Astrocyte of the spinal cord (primary cell): ENCODE measurements at regions not wholly inside any gene's neighbourhood (a gene's known extent, or its start where the extent isn't known, plus 50 kb on each side); places are given as distances from the start of the nearest gene placed in this dataset.
"Not testable (repeated sequence)": the region's sequence is repeated elsewhere in the genome, so short reads cannot be mapped to it uniquely, and the experiment has no call there.

Source experiments
- DNase-seq: peaks from one replicate; pipeline ENCODE4 v3.0.0; 2011; ENCODE audit warnings: low read depth, low spot score
- H3K4me3 ChIP-seq: 2 replicates; pipeline ENCODE4 v1.5.1; 2011; ENCODE audit warnings: low read depth, mild to moderate bottlenecking, low read length, moderate library complexity
- in situ Hi-C: cut with HindIII; loops from 2 replicates; pipeline ENCODE4 v1.10.0; 2017; ENCODE audit warnings: low sequenced_read_pairs

GRCh38 chr2:89148256-89148655 lies 456.8 kb downstream of the RPIA start:
- in situ Hi-C loops, H3K4me3 ChIP-seq, DNase-seq: not testable (repeated sequence)

GRCh38 chr2:89151699-89152098 lies 460.2 kb downstream of the RPIA start:
- in situ Hi-C loops, H3K4me3 ChIP-seq, DNase-seq: not testable (repeated sequence)

GRCh38 chr2:89152501-89152900 lies 461.0 kb downstream of the RPIA start:
- DNase-seq, H3K4me3 ChIP-seq, in situ Hi-C loops: not testable (repeated sequence)

- H3K4me3 ChIP-seq, in situ Hi-C loops, DNase-seq: not testable (repeated sequence)
These were observed 461.7 kb downstream of the RPIA start for GRCh38 chr2:89153210-89153609.

- in situ Hi-C loops, H3K4me3 ChIP-seq, DNase-seq: not testable (repeated sequence)
These were observed 462.8 kb downstream of the RPIA start for GRCh38 chr2:89154247-89154682.

GRCh38 chr2:89160306-89160705 lies 468.8 kb downstream of the RPIA start:
- in situ Hi-C loops, H3K4me3 ChIP-seq, DNase-seq: not testable (repeated sequence)

DNA sequence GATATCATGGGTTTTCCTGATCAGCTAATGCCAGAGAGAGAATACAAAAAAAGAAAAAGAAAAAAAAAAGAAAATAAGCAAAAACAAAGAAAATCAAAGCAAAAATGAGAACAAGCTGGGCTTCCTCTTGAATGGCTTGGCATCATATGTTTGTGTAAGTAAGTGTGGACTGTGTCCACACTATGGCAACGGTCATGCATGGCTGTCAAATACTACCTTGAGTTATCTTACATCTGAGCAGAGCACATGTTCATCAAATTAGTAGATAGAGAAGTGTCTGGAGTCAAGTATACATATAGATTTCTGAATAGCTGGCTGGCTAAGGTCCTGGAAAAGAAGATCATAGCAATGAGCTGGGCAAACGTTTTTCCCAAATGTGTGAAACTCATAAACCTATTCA lies 470.2 kb downstream of the RPIA start:
- in situ Hi-C loops, DNase-seq: not testable (repeated sequence)

DNA sequence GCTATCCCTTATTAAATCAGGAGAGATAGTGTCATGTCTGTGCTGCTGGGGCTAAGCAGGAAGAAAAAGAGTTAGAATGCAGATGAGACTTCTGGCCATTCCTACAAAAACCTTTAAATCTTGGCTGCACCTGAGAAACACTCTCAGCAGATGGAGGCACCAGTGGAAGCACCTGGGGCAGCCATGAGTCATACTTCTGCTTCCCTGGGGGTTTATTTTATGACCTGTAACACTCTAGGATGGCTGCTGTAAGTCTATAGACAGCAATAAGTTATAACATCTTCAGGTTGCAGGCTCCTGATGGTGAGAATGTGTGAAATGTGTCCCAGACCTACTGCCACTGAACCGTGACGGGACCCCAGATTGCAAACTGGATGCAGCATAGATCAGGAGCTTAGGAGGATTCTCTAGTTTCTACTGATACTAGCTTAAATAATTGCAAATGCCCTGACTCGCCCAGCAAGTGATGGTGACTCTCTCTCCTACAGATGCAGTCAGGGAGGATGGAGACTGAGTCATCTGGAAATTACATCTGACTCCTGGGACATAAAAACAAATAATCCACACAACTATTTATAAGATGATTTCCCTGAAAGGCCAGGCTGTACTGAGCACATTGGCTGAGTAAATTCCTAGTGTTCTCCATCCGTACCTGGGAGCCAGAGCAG lies 479.2 kb downstream of the RPIA start:
- in situ Hi-C loops, DNase-seq, H3K4me3 ChIP-seq: not testable (repeated sequence)

More for the DNA sequence above, 470.2 kb downstream of the RPIA start:
- H3K4me3 ChIP-seq, result not testable (repeated sequence)

DNA sequence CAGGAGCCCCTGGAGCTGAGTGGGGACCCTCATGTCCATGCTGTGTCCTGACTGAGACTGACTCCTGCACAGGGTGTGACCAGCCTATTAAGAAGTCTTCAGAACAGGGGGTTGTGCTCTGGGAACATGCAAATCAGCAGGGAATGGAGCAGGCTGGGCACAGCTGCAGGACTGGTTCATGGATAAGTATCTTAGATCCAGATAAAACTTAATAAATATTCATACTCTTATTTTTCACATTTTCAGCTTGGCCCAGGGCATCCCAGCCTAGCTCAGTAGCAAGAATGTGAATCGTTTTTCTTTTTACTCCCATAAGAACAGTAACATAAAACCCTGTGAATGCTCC lies 479.7 kb downstream of the RPIA start:
- H3K4me3 ChIP-seq, in situ Hi-C loops, DNase-seq: not testable (repeated sequence)

GRCh38 chr2:89177004-89177403 lies 485.5 kb downstream of the RPIA start:
- in situ Hi-C loops, H3K4me3 ChIP-seq, DNase-seq: not testable (repeated sequence)

GRCh38 chr2:89182221-89182620 lies 490.7 kb downstream of the RPIA start:
- DNase-seq, in situ Hi-C loops, H3K4me3 ChIP-seq: not testable (repeated sequence)

- DNase-seq, in situ Hi-C loops, H3K4me3 ChIP-seq: not testable (repeated sequence)
These were observed 493.3 kb downstream of the RPIA start for GRCh38 chr2:89184746-89185145.

DNA sequence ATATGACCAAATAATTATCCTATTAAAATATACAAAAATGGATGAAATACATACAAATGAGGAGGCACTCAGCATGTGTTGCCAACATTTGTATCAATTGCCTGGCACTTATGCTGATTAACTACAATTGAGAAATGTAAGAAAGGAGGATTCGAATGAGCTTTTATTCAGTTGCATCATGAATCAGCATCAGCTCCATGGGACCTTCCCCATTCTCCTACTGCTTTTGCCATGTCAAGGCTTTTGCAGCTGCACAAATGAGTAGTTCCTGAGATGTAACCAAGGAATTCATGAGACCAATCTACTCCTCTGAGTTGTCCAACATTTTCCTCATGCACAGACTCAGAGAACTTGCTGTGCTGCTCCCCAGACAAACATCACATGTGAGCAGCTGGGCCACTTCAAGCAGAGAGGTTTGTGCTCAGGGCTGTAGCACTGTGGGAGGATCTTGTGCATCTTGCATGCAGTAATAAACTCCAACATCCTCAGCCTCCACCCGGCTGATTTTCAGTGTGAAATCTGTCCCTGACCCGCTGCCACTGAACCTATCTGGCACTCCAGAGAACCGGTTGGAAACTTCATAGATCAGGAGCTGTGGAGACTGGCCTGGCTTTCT lies 504.3 kb downstream of the RPIA start:
- in situ Hi-C loops, DNase-seq, H3K4me3 ChIP-seq: not testable (repeated sequence)

DNA sequence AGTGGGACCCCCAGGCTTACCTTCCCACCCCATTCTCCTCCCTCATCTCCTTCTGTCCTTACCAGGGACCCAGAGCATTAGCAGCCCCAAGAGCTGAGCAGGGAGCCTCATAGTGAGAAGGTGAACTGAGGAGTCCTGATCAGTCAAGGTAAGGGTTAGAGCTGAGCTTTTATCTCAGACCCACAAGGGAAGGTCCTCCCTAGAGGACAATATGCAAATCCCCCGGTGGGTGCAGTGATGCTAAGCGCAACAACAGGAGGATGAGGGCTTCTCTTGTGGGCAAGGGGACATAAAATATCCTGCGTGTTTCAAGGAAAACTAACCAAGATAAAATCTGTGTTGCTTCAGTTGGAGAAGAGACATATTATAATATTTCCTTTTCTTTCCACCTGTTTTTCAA lies 505.2 kb downstream of the RPIA start:
- in situ Hi-C loops, DNase-seq, H3K4me3 ChIP-seq: not testable (repeated sequence)

DNA sequence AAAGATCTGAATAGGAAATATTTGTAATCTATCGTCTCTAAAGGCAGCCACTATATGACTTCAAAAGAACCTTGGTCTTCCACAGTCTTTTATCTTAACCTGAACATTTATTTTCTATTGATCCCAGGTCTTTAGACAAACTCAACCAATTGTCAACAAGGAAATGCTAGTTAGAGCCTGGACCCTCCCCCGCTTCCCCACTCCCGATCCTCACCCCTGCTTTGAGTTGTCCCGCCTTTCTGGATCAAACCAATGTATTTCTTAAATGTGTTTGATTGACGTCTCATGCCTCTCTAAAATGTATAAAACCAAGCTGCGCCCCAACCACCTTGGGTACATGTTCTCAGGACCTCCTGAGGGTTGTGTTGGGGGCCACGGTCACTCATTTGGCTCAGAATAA lies 506.6 kb downstream of the RPIA start:
- DNase-seq, in situ Hi-C loops, H3K4me3 ChIP-seq: not testable (repeated sequence)

DNA sequence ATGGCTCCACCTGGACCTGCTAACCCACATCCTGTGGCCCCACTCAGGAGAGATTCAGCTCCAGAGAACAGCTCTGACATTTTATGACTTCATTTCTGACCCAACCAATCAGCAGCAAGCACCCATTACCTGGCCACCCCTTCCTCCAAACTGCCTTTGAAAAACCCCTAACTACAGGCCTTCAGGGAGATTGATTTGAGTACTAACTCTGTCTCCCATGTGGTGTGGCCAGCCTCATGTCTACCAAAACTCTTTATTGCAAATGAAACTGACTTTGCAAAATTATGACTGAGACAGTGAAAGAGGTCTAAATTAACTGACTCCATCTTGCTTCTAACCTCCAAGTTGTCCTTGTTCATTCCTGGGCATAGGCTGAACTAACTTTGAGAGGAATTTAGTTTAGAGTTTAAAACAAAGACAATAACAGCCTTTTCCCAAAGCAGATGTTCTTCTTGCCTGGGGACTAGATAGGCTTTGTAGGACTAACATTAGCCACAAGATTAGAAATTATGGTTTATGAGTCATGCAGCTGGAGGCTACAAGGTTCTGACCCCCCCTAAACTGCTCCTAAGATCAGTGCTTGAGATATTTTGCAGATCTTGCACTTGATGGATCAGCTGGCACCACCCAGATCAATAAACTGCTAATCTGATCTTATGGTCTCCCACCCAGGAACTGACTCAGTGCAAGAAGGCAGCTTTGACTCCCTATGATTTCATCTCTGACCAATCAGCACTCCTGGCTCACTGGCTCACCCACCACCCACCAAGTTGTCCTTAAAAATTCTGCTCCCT lies 508.2 kb downstream of the RPIA start:
- in situ Hi-C loops, DNase-seq, H3K4me3 ChIP-seq: not testable (repeated sequence)

- DNase-seq, H3K4me3 ChIP-seq, in situ Hi-C loops: not testable (repeated sequence)
These were observed 508.7 kb downstream of the RPIA start for GRCh38 chr2:89200247-89200527.

GRCh38 chr2:89202518-89202917 lies 511.0 kb downstream of the RPIA start:
- DNase-seq, in situ Hi-C loops, H3K4me3 ChIP-seq: not testable (repeated sequence)
